ENCODE measurements at regions not wholly inside any gene's neighbourhood (a gene's known extent, or its start where the extent isn't known, plus 50 kb on each side); places are given as distances from the start of the nearest gene placed in this dataset.

DNA sequence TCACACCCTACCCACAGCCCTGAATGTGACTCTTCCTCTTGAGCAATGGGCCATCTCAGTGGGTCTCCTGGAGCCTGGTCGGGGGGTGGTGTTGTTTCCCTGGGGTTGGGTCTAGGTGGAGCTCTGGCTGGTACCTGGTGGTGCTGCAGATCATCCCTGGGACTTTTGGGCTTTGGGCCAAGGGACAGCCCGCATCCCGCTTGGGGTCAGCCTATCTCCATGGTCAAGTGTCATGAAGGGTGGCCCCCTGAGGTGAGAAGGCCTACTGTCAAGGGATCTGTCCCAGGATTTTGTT lies 202.0 kb downstream of the UBE3A start:
- TF ChIP-seq, protein P1, sequence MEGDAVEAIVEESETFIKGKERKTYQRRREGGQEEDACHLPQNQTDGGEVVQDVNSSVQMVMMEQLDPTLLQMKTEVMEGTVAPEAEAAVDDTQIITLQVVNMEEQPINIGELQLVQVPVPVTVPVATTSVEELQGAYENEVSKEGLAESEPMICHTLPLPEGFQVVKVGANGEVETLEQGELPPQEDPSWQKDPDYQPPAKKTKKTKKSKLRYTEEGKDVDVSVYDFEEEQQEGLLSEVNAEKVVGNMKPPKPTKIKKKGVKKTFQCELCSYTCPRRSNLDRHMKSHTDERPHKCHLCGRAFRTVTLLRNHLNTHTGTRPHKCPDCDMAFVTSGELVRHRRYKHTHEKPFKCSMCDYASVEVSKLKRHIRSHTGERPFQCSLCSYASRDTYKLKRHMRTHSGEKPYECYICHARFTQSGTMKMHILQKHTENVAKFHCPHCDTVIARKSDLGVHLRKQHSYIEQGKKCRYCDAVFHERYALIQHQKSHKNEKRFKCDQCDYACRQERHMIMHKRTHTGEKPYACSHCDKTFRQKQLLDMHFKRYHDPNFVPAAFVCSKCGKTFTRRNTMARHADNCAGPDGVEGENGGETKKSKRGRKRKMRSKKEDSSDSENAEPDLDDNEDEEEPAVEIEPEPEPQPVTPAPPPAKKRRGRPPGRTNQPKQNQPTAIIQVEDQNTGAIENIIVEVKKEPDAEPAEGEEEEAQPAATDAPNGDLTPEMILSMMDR (IDR thresholded peaks at IDR 0.05), result no peak
- TF ChIP-seq POLR2A (IDR thresholded peaks at IDR 0.05), result no peak
